Endothelial cell (in vitro differentiated cells): ENCODE measurements at regions not wholly inside any gene's neighbourhood (a gene's known extent, or its start where the extent isn't known, plus 50 kb on each side); places are given as distances from the start of the nearest gene placed in this dataset.

Source experiments
- DNase-seq: peaks from one replicate; pipeline ENCODE4 v3.0.0; 2021; ENCODE audit warnings: low spot score
- H3K27ac Mint-ChIP-seq: one replicate; pipeline ENCODE4 v1.8.0; 2021; ENCODE audit warnings: mixed read lengths, inconsistent platforms; ENCODE audit not compliant: unreplicated experiment
- H3K27me3 Mint-ChIP-seq: one replicate; pipeline ENCODE4 v1.8.0; 2021; ENCODE audit warnings: mild to moderate bottlenecking, moderate library complexity, mixed read lengths, inconsistent platforms; ENCODE audit not compliant: unreplicated experiment
- H3K36me3 Mint-ChIP-seq: one replicate; pipeline ENCODE4 v1.8.0; 2021; ENCODE audit warnings: mild to moderate bottlenecking, low read depth, mixed read lengths, inconsistent platforms; ENCODE audit not compliant: unreplicated experiment
- H3K4me1 Mint-ChIP-seq: one replicate; pipeline ENCODE4 v1.8.0; 2021; ENCODE audit warnings: mild to moderate bottlenecking, mixed read lengths, inconsistent platforms; ENCODE audit not compliant: unreplicated experiment
- H3K4me3 Mint-ChIP-seq: one replicate; pipeline ENCODE4 v1.8.0; 2021; ENCODE audit warnings: mild to moderate bottlenecking, mixed read lengths, inconsistent platforms; ENCODE audit not compliant: unreplicated experiment
- H3K9me3 Mint-ChIP-seq: one replicate; pipeline ENCODE4 v1.8.0; 2021; ENCODE audit warnings: mixed read lengths, inconsistent platforms; ENCODE audit not compliant: unreplicated experiment
- CTCF ChIP-seq: fragments of 200-600 bp; sonication (generic); IDR thresholded peaks from one replicate; pipeline ENCODE4 v1.5.0; 2021; ENCODE audit warnings: antibody characterized with exemption; ENCODE audit not compliant: unreplicated experiment

- no peak overlapping the region for H3K27ac Mint-ChIP-seq
- H3K4me3 Mint-ChIP-seq: no peak overlapping the region
- H3K4me1 Mint-ChIP-seq: no peaks in the 10 kb centered on the region
- H3K36me3 Mint-ChIP-seq: no peaks in the 10 kb centered on the region
- no peaks in the 10 kb centered on the region for H3K9me3 Mint-ChIP-seq
- H3K27me3 Mint-ChIP-seq: no peaks in the 10 kb centered on the region
- TF ChIP-seq CTCF: no peak
- no peak for DNase-seq
Observed at GRCh38 chr15:94135486-94136147, 95.7 kb upstream of the MCTP2 start.

DNA sequence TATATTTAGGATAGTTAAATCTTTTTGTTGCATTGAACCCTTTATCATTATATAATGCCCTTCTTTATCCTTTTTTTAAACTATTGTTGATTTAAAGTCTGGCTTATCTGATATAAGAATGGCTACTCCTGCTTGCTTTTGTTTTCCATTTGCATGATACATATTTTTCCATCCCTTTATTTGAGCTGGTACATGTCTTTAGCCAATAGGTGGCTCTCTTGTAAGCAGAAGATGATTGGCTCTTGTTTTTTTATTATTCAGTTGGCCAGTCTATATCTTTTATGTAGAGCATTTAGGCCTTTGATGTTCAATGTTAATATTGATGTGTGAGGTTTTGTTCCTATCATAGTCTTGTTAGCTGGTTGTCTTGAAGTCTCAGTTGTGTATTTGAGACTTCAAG lies 99.5 kb upstream of the MCTP2 start:
- Mint-ChIP-seq H3K4me1 (no peaks in the 10 kb centered on the region), H3K27me3 (no peaks in the 10 kb centered on the region), H3K9me3 (no peaks in the 10 kb centered on the region), H3K36me3 (no peaks in the 10 kb centered on the region), H3K27ac (no peak overlapping the region), H3K4me3 (no peak overlapping the region)
- TF ChIP-seq CTCF: no peak
- DNase-seq: no peak

- no peaks in the 10 kb centered on the region for H3K27me3 Mint-ChIP-seq
Observed at GRCh38 chr15:94130504-94130903, 100.9 kb upstream of the MCTP2 start.

DNA sequence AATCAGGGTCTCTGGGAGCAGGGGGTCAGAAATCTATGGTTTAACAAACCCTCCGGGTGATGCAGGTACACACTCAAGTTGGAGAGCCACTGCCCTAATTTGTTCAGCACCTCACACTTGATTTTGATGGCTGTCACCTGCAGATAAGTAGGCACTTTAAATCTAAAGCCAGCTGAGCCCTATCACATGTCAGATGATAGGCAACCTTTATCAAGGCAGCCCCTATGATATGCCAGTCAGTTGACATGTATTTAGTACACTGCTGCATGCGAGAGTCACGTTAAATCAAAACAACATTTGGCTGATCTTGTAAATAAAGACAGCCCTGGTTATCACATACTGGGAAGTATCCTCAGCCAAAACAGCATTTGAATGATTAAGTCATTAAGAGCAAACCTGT lies 104.4 kb upstream of the MCTP2 start:
- H3K27me3 Mint-ChIP-seq: peaks cover 2% of the 10 kb centered on the region
- no peaks in the 10 kb centered on the region for H3K4me1 Mint-ChIP-seq
- TF ChIP-seq CTCF: no peak
- H3K4me3 Mint-ChIP-seq: no peak overlapping the region
- no peak overlapping the region for H3K27ac Mint-ChIP-seq
- no peak for DNase-seq
- no peaks in the 10 kb centered on the region for H3K36me3 Mint-ChIP-seq
- H3K9me3 Mint-ChIP-seq: no peaks in the 10 kb centered on the region

More at GRCh38 chr15:94130504-94130903, 100.9 kb upstream of the MCTP2 start:
- Mint-ChIP-seq H3K4me1 (no peaks in the 10 kb centered on the region), H3K27ac (no peak overlapping the region), H3K36me3 (no peaks in the 10 kb centered on the region), H3K4me3 (no peak overlapping the region), H3K9me3 (no peaks in the 10 kb centered on the region)
- TF ChIP-seq CTCF: no peak
- DNase-seq: no peak

- peaks cover 2% of the 10 kb centered on the region for H3K27me3 Mint-ChIP-seq
- no peak for TF ChIP-seq CTCF
Observed at GRCh38 chr15:94125698-94126097, 105.7 kb upstream of the MCTP2 start.

More at GRCh38 chr15:94125698-94126097, 105.7 kb upstream of the MCTP2 start:
- Mint-ChIP-seq H3K4me3 (no peak overlapping the region), H3K4me1 (no peaks in the 10 kb centered on the region), H3K9me3 (no peaks in the 10 kb centered on the region), H3K36me3 (no peaks in the 10 kb centered on the region), H3K27ac (no peak overlapping the region)
- DNase-seq: no peak
